Activated CD8-positive, alpha-beta T cell treated with anti-CD3 and anti-CD28 coated beads for 36 hours (primary cell): ENCODE measurements at regions not wholly inside any gene's neighbourhood (a gene's known extent, or its start where the extent isn't known, plus 50 kb on each side); places are given as distances from the start of the nearest gene placed in this dataset.
A peak's percentile ranks its signal among the peaks of the same experiment; 100 is the strongest.

ENCODE experiments used
- ATAC-seq: fragments of 200-7000 bp; cut with Tn5 transposase; one replicate; pipeline ENCODE4 v1.10.0; 2021; ENCODE audit warnings: mild to moderate bottlenecking, moderate library complexity
- CTCF ChIA-PET: fragments of 350-600 bp; sonication (Branson Sonifier 250); formaldehyde crosslinking; loops from one replicate; lab custom pipeline; 2021; ENCODE audit warnings: antibody characterized with exemption; lab: Charles Lee
- POLR2A ChIA-PET: fragments of 350-600 bp; sonication (Branson Sonifier 250); formaldehyde crosslinking; loops from one replicate; lab custom pipeline; 2021; ENCODE audit warnings: antibody characterized with exemption; lab: Charles Lee
- DNase-seq: peaks from one replicate; pipeline ENCODE4 v3.0.0-alpha.2; 2020
- H3K27ac Mint-ChIP-seq: one replicate; pipeline ENCODE4 v1.8.0; 2021; ENCODE audit warnings: mild to moderate bottlenecking, mixed read lengths
- H3K27me3 Mint-ChIP-seq: one replicate; pipeline ENCODE4 v1.8.0; 2021; ENCODE audit warnings: mixed read lengths
- H3K36me3 Mint-ChIP-seq: one replicate; pipeline ENCODE4 v1.8.0; 2021; ENCODE audit warnings: low read depth, mixed read lengths
- H3K4me1 Mint-ChIP-seq: one replicate; pipeline ENCODE4 v1.8.0; 2021; ENCODE audit warnings: low read depth, mixed read lengths
- H3K4me3 Mint-ChIP-seq: one replicate; pipeline ENCODE4 v1.8.0; 2021; ENCODE audit warnings: mild to moderate bottlenecking, moderate library complexity, mixed read lengths
- H3K9me3 Mint-ChIP-seq: one replicate; pipeline ENCODE4 v1.8.0; 2021; ENCODE audit warnings: mixed read lengths
- CTCF ChIP-seq: fragments of 200-600 bp; IDR thresholded peaks from one replicate; pipeline ENCODE4 v1.8.0; 2022; ENCODE audit warnings: antibody characterized with exemption, mild to moderate bottlenecking
- intact Hi-C: fragments of 100-400 bp; cut with micrococcal nuclease; formaldehyde crosslinking; loops from one replicate; pipeline ENCODE4 v1.10.0; 2022

GRCh38 chr5:96329886-96330529, 103.0 kb downstream of the PCSK1 start:
- no peak for TF ChIP-seq CTCF
- intact Hi-C loops: loop anchor here (10.0 kb wide), 1 partner anchor 545 kb away; no protein-coding TSS in a partner anchor
- Mint-ChIP-seq H3K9me3 (no peaks in the 10 kb centered on the region), H3K27me3 (peaks cover 36% of the 10 kb centered on the region), H3K4me3 (no peak overlapping the region), H3K36me3 (no peaks in the 10 kb centered on the region), H3K27ac (no peak overlapping the region), H3K4me1 (peaks cover 5% of the 10 kb centered on the region)
- CTCF ChIA-PET: interaction anchor here (0.8 to 1.6 kb wide), 3 partner anchors 16 to 471 kb away, joined by 3 to 4 read pairs (median 3); no protein-coding TSS in a partner anchor
- DNase-seq (no peak), ATAC-seq (peak; percentile 56)
- POLR2A ChIA-PET: no interaction called here

DNA sequence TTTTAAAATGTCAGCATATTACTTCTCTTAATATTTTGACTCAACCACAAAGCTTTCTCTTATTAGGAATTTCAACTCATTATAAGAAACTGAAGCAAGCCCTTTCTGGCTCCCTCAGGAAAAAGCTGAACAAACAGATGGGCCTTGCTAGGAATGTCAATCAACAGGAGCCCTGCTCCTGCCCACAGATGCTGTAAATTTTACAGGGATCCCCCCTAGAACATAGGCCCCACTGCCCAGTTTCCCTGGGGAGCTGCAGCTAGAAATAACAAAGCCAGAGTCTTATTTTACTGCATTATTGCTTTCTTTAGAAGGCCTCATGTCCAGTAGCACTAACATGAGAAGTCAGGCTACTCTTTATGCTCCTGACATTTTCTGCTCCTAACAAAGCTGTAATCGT, 103.8 kb downstream of the PCSK1 start:
- Mint-ChIP-seq H3K27ac (no peak overlapping the region), H3K27me3 (peaks cover 37% of the 10 kb centered on the region), H3K36me3 (no peaks in the 10 kb centered on the region), H3K9me3 (no peaks in the 10 kb centered on the region), H3K4me1 (peaks cover 5% of the 10 kb centered on the region), H3K4me3 (no peak overlapping the region)
- ChIA-PET POLR2A (interaction anchor here (0.9 kb wide), 1 partner anchor 16 kb away, joined by 3 read pairs; no protein-coding TSS in a partner anchor), CTCF (interaction anchor here (1.0 to 1.6 kb wide), 4 partner anchors 17 to 548 kb away, joined by 3 to 4 read pairs (median 4); partner anchors contain the start of gene ELL2)
- intact Hi-C loops: no loop called here
- ATAC-seq (no peak), DNase-seq (no peak)
- no peak for TF ChIP-seq CTCF

- intact Hi-C loops: no loop called here
- ATAC-seq: no peak
- DNase-seq: no peak
- no peak overlapping the region for H3K4me3 Mint-ChIP-seq
- no peaks in the 10 kb centered on the region for H3K36me3 Mint-ChIP-seq
- TF ChIP-seq CTCF: no peak
- H3K27ac Mint-ChIP-seq: no peak overlapping the region
- ChIA-PET CTCF (interaction anchor here (1.3 kb wide), 1 partner anchor 9 kb away, joined by 8 read pairs; no protein-coding TSS in a partner anchor), POLR2A (no interaction called here)
- H3K27me3 Mint-ChIP-seq: peaks cover 37% of the 10 kb centered on the region
- H3K4me1 Mint-ChIP-seq: peaks cover 5% of the 10 kb centered on the region
- no peaks in the 10 kb centered on the region for H3K9me3 Mint-ChIP-seq
Observed at GRCh38 chr5:96327722-96328121, 105.3 kb downstream of the PCSK1 start.

DNA sequence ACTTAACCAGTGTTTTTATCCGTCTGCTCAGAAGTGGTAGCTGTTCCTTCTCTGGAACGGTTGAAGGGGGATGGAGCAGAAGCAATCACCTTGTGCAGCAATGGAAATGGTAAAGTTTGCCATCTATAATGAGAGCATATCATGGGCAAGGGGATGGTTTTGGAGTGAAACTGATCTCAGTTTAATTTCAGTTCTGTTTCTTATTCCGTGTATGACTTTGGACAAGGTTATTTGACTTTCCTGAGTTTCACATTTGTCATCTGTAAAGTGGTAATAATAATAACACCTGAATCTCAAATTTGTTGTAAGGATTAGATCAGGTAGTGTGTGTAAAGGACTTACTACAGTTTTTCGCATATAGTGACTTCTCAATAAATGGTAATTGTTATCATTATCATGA, 106.1 kb downstream of the PCSK1 start:
- H3K4me1 Mint-ChIP-seq: peaks cover 5% of the 10 kb centered on the region
- no peak overlapping the region for H3K27ac Mint-ChIP-seq
- peaks cover 34% of the 10 kb centered on the region for H3K27me3 Mint-ChIP-seq

More for the DNA sequence above, 106.1 kb downstream of the PCSK1 start:
- ChIA-PET CTCF (interaction anchor here (0.6 to 1.3 kb wide), 3 partner anchors 9 to 1722 kb away, joined by 3 to 8 read pairs (median 3); no protein-coding TSS in a partner anchor), POLR2A (no interaction called here)
- ATAC-seq: no peak
- Mint-ChIP-seq H3K9me3 (no peaks in the 10 kb centered on the region), H3K4me3 (no peak overlapping the region), H3K36me3 (no peaks in the 10 kb centered on the region)
- intact Hi-C loops: no loop called here
- TF ChIP-seq CTCF: no peak
- DNase-seq: no peak
